ENCODE measurements at regions not wholly inside any gene's neighbourhood (a gene's known extent, or its start where the extent isn't known, plus 50 kb on each side); places are given as distances from the start of the nearest gene placed in this dataset.

- TF ChIP-seq ZNF646 (CRISPR knock-in tag; IDR thresholded peaks at IDR 0.05): peak; percentile 61; the same call in 1 of the 2 replicates
- TF ChIP-seq YEATS4 (CRISPR knock-in tag; IDR thresholded peaks at IDR 0.05; ENCODE audit: borderline replicate concordance): peak; percentile 35; the same call in 1 of the 2 replicates
- TF ChIP-seq NCOA2 (CRISPR knock-in tag; IDR thresholded peaks at IDR 0.05): peak; percentile 98
- no peak for TF ChIP-seq ZBTB38 (CRISPR knock-in tag; IDR thresholded peaks at IDR 0.05)
- peak; percentile 40; the same call in 1 of the 2 replicates for TF ChIP-seq ATF3 (CRISPR knock-in tag; IDR thresholded peaks at IDR 0.05)
- peak; percentile 89 for TF ChIP-seq ZNF292 (CRISPR knock-in tag; IDR thresholded peaks at IDR 0.05; ENCODE audit: borderline replicate concordance, low read depth)
- peak; percentile 77 for TF ChIP-seq MED1 (CRISPR knock-in tag; IDR thresholded peaks at IDR 0.05)
- TF ChIP-seq MIXL1 (CRISPR knock-in tag; IDR thresholded peaks at IDR 0.05): peak; percentile 88; the same call in 1 of the 2 replicates
- no peak for TF ChIP-seq TEF (CRISPR knock-in tag; IDR thresholded peaks at IDR 0.05)
- TF ChIP-seq PATZ1 (CRISPR knock-in tag; IDR thresholded peaks at IDR 0.05): peak; percentile 76
- peak; percentile 64; the same call in 1 of the 2 replicates for TF ChIP-seq ATF7-NPFF (CRISPR knock-in tag; IDR thresholded peaks at IDR 0.05; ENCODE audit: low read depth)
- peak; percentile 89 for TF ChIP-seq CEBPG (CRISPR knock-in tag; IDR thresholded peaks at IDR 0.05)
- TF ChIP-seq NONO (IDR thresholded peaks at IDR 0.05): no peak
- TF ChIP-seq NONO (CRISPR knock-in tag; conservative IDR thresholded peaks at IDR 0.05): peak; percentile 73
- TF ChIP-seq HMG20B (CRISPR knock-in tag; conservative IDR thresholded peaks at IDR 0.05): peak; percentile 97
- TF ChIP-seq KDM5A (IDR thresholded peaks at IDR 0.05; ENCODE audit: borderline replicate concordance, low read length): no peak; the same call in 1 of the 2 replicates
- no peak for TF ChIP-seq HNRNPUL1 (IDR thresholded peaks at IDR 0.05; ENCODE audit: low read depth, low read length)
- peak; percentile 78 for TF ChIP-seq SKI (IDR thresholded peaks at IDR 0.05; ENCODE audit: partially characterized antibody)
- TF ChIP-seq ZNF276 (CRISPR knock-in tag; IDR thresholded peaks at IDR 0.05; ENCODE audit: low read depth): no peak
- TF ChIP-seq TCF7L2 (IDR thresholded peaks at IDR 0.05; ENCODE audit: low read depth, low read length): peak; percentile 98
- no peak for TF ChIP-seq PAX8 (CRISPR knock-in tag; IDR thresholded peaks at IDR 0.05; ENCODE audit: borderline replicate concordance)
Measured at GRCh38 chr12:118714500-118714899, 266.8 kb upstream of the SRRM4 start (continued).
